HepG2 (cell line): ENCODE measurements at regions not wholly inside any gene's neighbourhood (a gene's known extent, or its start where the extent isn't known, plus 50 kb on each side); places are given as distances from the start of the nearest gene placed in this dataset.

Source experiments
- ATAC-seq: fragments of 200-7000 bp; cut with Tn5 transposase; 3 replicates; pipeline ENCODE4 v1.9.1; 2020; ENCODE audit warnings: mild to moderate bottlenecking, moderate library complexity
- BruUV-seq: library from RNA; stranded (reverse); fragments of 400-500 nt; replicated peaks from 2 replicates; lab custom pipeline; 2021; lab: Mats Ljungman, UMichigan
- CTCF ChIA-PET: fragments of 300-600 bp; formaldehyde crosslinking; extraction: SDS; loops from one replicate; lab custom pipeline; 2021; ENCODE audit warnings: low total read pairs, inconsistent platforms, low intra/inter-chr PET ratio; lab: Yijun Ruan, JAX
- POLR2A ChIA-PET: fragments of 350-600 bp; sonication (Branson Sonifier 250); formaldehyde crosslinking; loops from one replicate; lab custom pipeline; 2020; ENCODE audit warnings: antibody characterized with exemption, inconsistent platforms; lab: Yijun Ruan, JAX
- DNase-seq: peaks from one replicate; pipeline ENCODE4 v3.0.0-alpha.2; 2015; ENCODE audit warnings: low spot score
- FAIRE-seq: peaks from 3 replicates; lab custom pipeline; 2011; peaks lifted over from hg19 to GRCh38; lab: Jason Lieb, UNC
- H2AFZ ChIP-seq: one replicate; pipeline ENCODE4 v1.6.1; 2011; ENCODE audit warnings: low read length, inconsistent platforms
- H3K27ac ChIP-seq: fragments of 300-600 bp; 3 replicates; pipeline ENCODE4 v1.8.0; 2011; ENCODE audit warnings: mixed run types, mild to moderate bottlenecking, mixed read lengths, low read length, inconsistent platforms; ENCODE audit not compliant: insufficient read depth; ENCODE audit errors: extremely low read length
- H3K27me3 ChIP-seq, 2 experiments: fragments of 200-600 bp in 1 of 2; 2 replicates in 1 of 2; 3 replicates in 1 of 2; pipeline versions ENCODE4 v1.6.0 to v1.8.0; 2011; ENCODE audit warnings: low read length in 2 of 2, mild to moderate bottlenecking in 2 of 2, moderate library complexity in 2 of 2, inconsistent platforms in 1 of 2; ENCODE audit not compliant: insufficient read depth in 2 of 2, control insufficient read depth in 1 of 2
- H3K36me3 ChIP-seq, 2 experiments: fragments of 200-600 bp in 1 of 2; replicated peaks in 1 of 2; 2 replicates in 1 of 2; 3 replicates in 1 of 2; pipeline versions ENCODE4 v1.5.1 to v1.8.0; 2011; ENCODE audit warnings: low read length in 2 of 2, inconsistent platforms in 1 of 2; ENCODE audit not compliant: insufficient read depth in 2 of 2, control insufficient read depth in 1 of 2
- H3K4me1 ChIP-seq: 2 replicates; pipeline ENCODE4 v1.5.1; 2012; ENCODE audit warnings: low read length, inconsistent platforms; ENCODE audit not compliant: insufficient read depth
- H3K4me2 ChIP-seq: 2 replicates; pipeline ENCODE4 v1.6.0; 2011; ENCODE audit warnings: low read depth, low read length, inconsistent platforms
- H3K4me3 ChIP-seq, 3 experiments: fragments of 200-600 bp in 1 of 3; sonication (generic), shearing (Covaris generic) in 1 of 3; replicated peaks in 1 of 3; 2 replicates each; pipeline ENCODE4 v1.5.1; 2011 to 2016; ENCODE audit warnings: low read length in 3 of 3, inconsistent platforms in 2 of 3, low read depth in 2 of 3, mild to moderate bottlenecking in 2 of 3, control low read depth in 1 of 3, mixed read lengths in 1 of 3; ENCODE audit not compliant: insufficient read depth in 1 of 3
- H3K79me2 ChIP-seq: one replicate; pipeline ENCODE4 v1.6.1; 2011; ENCODE audit warnings: low read length, inconsistent platforms; ENCODE audit not compliant: insufficient read depth
- H3K9ac ChIP-seq: 2 replicates; pipeline ENCODE4 v1.6.0; 2011; ENCODE audit warnings: mild to moderate bottlenecking, low read depth, low read length, inconsistent platforms; ENCODE audit not compliant: insufficient read depth
- H3K9me3 ChIP-seq: 2 replicates; pipeline ENCODE4 v1.5.1; 2012; ENCODE audit warnings: mild to moderate bottlenecking, low read length
- H4K20me1 ChIP-seq: 2 replicates; pipeline ENCODE4 v1.6.0; 2011; ENCODE audit warnings: inconsistent platforms, mild to moderate bottlenecking, low read length, moderate library complexity; ENCODE audit not compliant: insufficient read depth
- DNMT3B ChIP-seq: conservative IDR thresholded peaks from 2 replicates; pipeline ENCODE4 v1.6.1; 2016; ENCODE audit warnings: missing biosample characterization, control low read depth
- IRF2 ChIP-seq: IDR thresholded peaks from 2 replicates; pipeline ENCODE4 v1.6.1; 2018; ENCODE audit warnings: missing genetic modification reagents, missing compliant biosample characterization
- NBN ChIP-seq: fragments of 450-650 bp; conservative IDR thresholded peaks from 2 replicates; pipeline ENCODE4 v1.6.1; 2017
- SP140L ChIP-seq: sonication (generic); formaldehyde crosslinking; IDR thresholded peaks from 2 replicates; pipeline ENCODE4 v1.4.0; 2020; ENCODE audit warnings: missing genetic modification reagents, borderline replicate concordance
- TFAP4 ChIP-seq: sonication (generic); IDR thresholded peaks from 2 replicates; pipeline ENCODE4 v1.6.1; 2016; ENCODE audit warnings: low read depth, borderline replicate concordance
- ZNF143 ChIP-seq: sonication (generic); formaldehyde crosslinking; IDR thresholded peaks from 2 replicates; pipeline ENCODE4 v1.4.0; 2020; ENCODE audit warnings: missing genetic modification reagents
- WGBS: methylation state at CpG from one replicate; pipeline ENCODE4 v1.1.6; 2017; ENCODE audit warnings: low lambda C conversion rate; 5-methylcytosine and 5-hydroxymethylcytosine counted together
- in situ Hi-C: cut with HindIII; loops from 2 replicates; pipeline ENCODE4 v1.10.0; 2017; ENCODE audit warnings: low pct_unique_long_range_greater_than_20kb; ENCODE audit not compliant: extremely low pct_ligation_motif_present
- intact Hi-C: fragments of 100-400 bp; cut with micrococcal nuclease; formaldehyde crosslinking; loops from one replicate; pipeline ENCODE4 v1.10.0; 2022; ENCODE audit not compliant: unreplicated experiment
- TF ChIP-seq, protein P1 (sequence below): sonication (generic); formaldehyde crosslinking; IDR thresholded peaks from 2 replicates; pipeline ENCODE4 v1.9.0; 2021; ENCODE audit warnings: missing genetic modification reagents, mild to moderate bottlenecking, borderline replicate concordance
- TF ChIP-seq, protein P2 (sequence below): sonication (generic); formaldehyde crosslinking; IDR thresholded peaks from 2 replicates; pipeline ENCODE4 v1.4.0; 2020; ENCODE audit warnings: missing genetic modification reagents, borderline replicate concordance

DNA sequence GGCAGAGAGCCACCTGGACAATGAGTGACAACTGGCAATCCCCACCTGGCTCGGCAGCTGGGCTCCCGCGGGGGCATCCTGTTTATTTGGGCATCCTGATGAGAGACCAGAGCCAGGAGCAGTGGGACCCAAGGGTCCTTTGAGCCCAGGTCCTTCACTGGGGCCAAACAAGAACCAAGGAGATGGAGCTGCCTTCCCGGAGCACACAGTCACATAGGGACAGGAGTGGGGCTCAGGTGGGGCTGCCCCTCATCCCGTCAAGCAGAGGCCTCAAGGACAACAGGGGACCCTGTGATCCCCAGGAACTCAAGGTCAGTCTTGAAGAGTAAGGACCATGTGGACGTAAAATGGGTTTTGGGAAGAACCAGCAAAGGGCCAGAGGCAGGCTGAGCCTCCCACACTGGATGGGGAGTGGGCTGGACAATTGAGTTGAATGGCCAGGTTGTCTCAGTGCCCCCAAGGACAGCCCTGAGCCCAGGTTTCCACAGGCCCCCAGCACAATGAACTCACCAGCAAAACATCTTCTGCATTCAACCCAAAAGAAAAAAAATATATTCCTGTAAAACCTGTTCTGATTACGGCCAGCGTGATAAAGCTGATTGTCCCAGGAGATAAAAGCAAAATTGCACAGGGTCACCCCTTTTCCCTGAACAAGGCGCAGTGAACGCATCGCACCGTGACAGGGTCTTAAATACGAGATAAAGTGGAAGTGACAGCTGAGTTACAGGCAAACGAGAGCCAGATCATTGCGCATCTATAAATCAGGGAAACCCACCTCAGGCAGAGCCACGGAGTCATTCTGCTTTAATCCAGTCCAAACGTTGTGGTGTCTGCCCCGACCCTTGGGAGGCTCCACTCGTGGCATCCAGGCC is 86.2 kb downstream of the ANKRD60 start:
- no TSS peak for BruUV-seq
- no peak overlapping the region for H3K27ac ChIP-seq
- in situ Hi-C loops = no loop called here

More for the DNA sequence above, 86.2 kb downstream of the ANKRD60 start:
- no peak overlapping the region for H2AFZ ChIP-seq
- TF ChIP-seq SP140L (CRISPR knock-in tag) (no peak), IRF2 (CRISPR knock-in tag) (no peak), DNMT3B (CRISPR knock-in tag) (no peak), TFAP4 (no peak), ZNF143 (CRISPR knock-in tag) (no peak), NBN (no peak)
- TF ChIP-seq, protein P1, sequence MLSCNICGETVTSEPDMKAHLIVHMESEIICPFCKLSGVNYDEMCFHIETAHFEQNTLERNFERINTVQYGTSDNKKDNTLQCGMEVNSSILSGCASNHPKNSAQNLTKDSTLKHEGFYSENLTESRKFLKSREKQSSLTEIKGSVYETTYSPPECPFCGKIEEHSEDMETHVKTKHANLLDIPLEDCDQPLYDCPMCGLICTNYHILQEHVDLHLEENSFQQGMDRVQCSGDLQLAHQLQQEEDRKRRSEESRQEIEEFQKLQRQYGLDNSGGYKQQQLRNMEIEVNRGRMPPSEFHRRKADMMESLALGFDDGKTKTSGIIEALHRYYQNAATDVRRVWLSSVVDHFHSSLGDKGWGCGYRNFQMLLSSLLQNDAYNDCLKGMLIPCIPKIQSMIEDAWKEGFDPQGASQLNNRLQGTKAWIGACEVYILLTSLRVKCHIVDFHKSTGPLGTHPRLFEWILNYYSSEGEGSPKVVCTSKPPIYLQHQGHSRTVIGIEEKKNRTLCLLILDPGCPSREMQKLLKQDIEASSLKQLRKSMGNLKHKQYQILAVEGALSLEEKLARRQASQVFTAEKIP = no peak
- TF ChIP-seq, protein P2, sequence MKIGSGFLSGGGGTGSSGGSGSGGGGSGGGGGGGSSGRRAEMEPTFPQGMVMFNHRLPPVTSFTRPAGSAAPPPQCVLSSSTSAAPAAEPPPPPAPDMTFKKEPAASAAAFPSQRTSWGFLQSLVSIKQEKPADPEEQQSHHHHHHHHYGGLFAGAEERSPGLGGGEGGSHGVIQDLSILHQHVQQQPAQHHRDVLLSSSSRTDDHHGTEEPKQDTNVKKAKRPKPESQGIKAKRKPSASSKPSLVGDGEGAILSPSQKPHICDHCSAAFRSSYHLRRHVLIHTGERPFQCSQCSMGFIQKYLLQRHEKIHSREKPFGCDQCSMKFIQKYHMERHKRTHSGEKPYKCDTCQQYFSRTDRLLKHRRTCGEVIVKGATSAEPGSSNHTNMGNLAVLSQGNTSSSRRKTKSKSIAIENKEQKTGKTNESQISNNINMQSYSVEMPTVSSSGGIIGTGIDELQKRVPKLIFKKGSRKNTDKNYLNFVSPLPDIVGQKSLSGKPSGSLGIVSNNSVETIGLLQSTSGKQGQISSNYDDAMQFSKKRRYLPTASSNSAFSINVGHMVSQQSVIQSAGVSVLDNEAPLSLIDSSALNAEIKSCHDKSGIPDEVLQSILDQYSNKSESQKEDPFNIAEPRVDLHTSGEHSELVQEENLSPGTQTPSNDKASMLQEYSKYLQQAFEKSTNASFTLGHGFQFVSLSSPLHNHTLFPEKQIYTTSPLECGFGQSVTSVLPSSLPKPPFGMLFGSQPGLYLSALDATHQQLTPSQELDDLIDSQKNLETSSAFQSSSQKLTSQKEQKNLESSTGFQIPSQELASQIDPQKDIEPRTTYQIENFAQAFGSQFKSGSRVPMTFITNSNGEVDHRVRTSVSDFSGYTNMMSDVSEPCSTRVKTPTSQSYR (CRISPR knock-in tag) = no peak
- no peak overlapping the region for H3K9ac ChIP-seq
- no peak overlapping the region for H3K4me2 ChIP-seq
- FAIRE-seq (no peak), DNase-seq (no peak), ATAC-seq (no peak)
- no peaks in the 10 kb centered on the region for H3K36me3 ChIP-seq
- peaks cover 7 to 48% of the 10 kb centered on the region in 2 experiments; a peak in 3 of 5 replicates for H3K27me3 ChIP-seq
- H3K4me1 ChIP-seq = no peaks in the 10 kb centered on the region
- intact Hi-C loops = no loop called here
- ChIA-PET POLR2A (no interaction called here), CTCF (no interaction called here)
- H3K9me3 ChIP-seq = no peaks in the 10 kb centered on the region
- no peak overlapping the region for H3K4me3 ChIP-seq
- no peaks in the 10 kb centered on the region for H4K20me1 ChIP-seq
- H3K79me2 ChIP-seq = no peaks in the 10 kb centered on the region
- 11% methylated on average over 19 of the region's 19 CpGs for WGBS
